Stimulated activated naive B cell treated with anti-CD40 and anti-IgM and Interleukin-4, amounts not matched to agents 10 μg/mL and 1 μg/mL and 100 μg/mL, for 72 hours (primary cell): ENCODE measurements at regions not wholly inside any gene's neighbourhood (a gene's known extent, or its start where the extent isn't known, plus 50 kb on each side); places are given as distances from the start of the nearest gene placed in this dataset.
A peak's percentile ranks its signal among the peaks of the same experiment; 100 is the strongest.
"Not testable (repeated sequence)": the region's sequence is repeated elsewhere in the genome, so short reads cannot be mapped to it uniquely, and the experiment has no call there.

Experiments used
- ATAC-seq, 2 donors: fragments of 150-1000 bp; cut with Tn5 transposase; replicated peaks; 2 replicates each; pipeline ENCODE4 v1.10.0; 2021; ENCODE audit warnings: moderate library complexity in 1 of 2
- DNase-seq: peaks from one replicate; pipeline ENCODE4 v3.0.0; 2021
- H3K27ac Mint-ChIP-seq: one replicate; pipeline ENCODE4 v1.8.0; 2022; ENCODE audit warnings: mild to moderate bottlenecking, mixed read lengths
- H3K27me3 Mint-ChIP-seq, 2 donors: one replicate each; pipeline ENCODE4 v1.8.0; 2022; ENCODE audit warnings: mixed read lengths in 2 of 2
- H3K36me3 Mint-ChIP-seq, 2 donors: one replicate each; pipeline ENCODE4 v1.8.0; 2022; ENCODE audit warnings: mixed read lengths in 2 of 2, mild to moderate bottlenecking in 1 of 2
- H3K4me1 Mint-ChIP-seq, 2 donors: one replicate each; pipeline ENCODE4 v1.8.0; 2022; ENCODE audit warnings: mixed read lengths in 2 of 2, mild to moderate bottlenecking in 1 of 2
- H3K4me3 Mint-ChIP-seq, 2 donors: one replicate each; pipeline ENCODE4 v1.8.0; 2022; ENCODE audit warnings: mild to moderate bottlenecking in 2 of 2, mixed read lengths in 2 of 2, moderate library complexity in 1 of 2
- H3K9me3 Mint-ChIP-seq, 2 donors: one replicate each; pipeline ENCODE4 v1.8.0; 2022; ENCODE audit warnings: mixed read lengths in 2 of 2, mild to moderate bottlenecking in 1 of 2

- peak; percentile 93 for ATAC-seq
- H3K9me3 Mint-ChIP-seq, result no peaks in the 10 kb centered on the region
- H3K4me3 Mint-ChIP-seq, result peak overlapping the region; percentile 42 to 43
- H3K36me3 Mint-ChIP-seq, result no peaks in the 10 kb centered on the region
- peak overlapping the region; percentile 27 for H3K27ac Mint-ChIP-seq
- peaks cover 6 to 12% of the 10 kb centered on the region in 2 donors for H3K27me3 Mint-ChIP-seq
- peak; percentile 27 for DNase-seq
- H3K4me1 Mint-ChIP-seq, result peaks cover 13 to 31% of the 10 kb centered on the region in 2 donors
These were observed 204.7 kb upstream of the EXOC2 start for GRCh38 chr6:897528-898207.

- Mint-ChIP-seq H3K27me3 (peaks cover under 1 to 4% of the 10 kb centered on the region in 2 donors), H3K9me3 (no peaks in the 10 kb centered on the region), H3K27ac (no peak overlapping the region), H3K36me3 (no peaks in the 10 kb centered on the region), H3K4me1 (peaks cover 13 to 31% of the 10 kb centered on the region in 2 donors), H3K4me3 (no peak overlapping the region)
- DNase-seq, result no peak
- ATAC-seq, result no peak
These were observed 201.3 kb upstream of the EXOC2 start for GRCh38 chr6:894274-894673.

GRCh38 chr6:890995-891394 is 198.1 kb upstream of the EXOC2 start:
- no peak for ATAC-seq

GRCh38 chr6:890201-890600 is 197.3 kb upstream of the EXOC2 start:
- Mint-ChIP-seq H3K4me3 (no peak overlapping the region), H3K27me3 (peaks cover 6 to 7% of the 10 kb centered on the region in 2 donors), H3K9me3 (peaks cover 0 to 2% of the 10 kb centered on the region in 2 donors), H3K36me3 (no peaks in the 10 kb centered on the region), H3K27ac (peak overlapping the region; percentile 5), H3K4me1 (no peaks in the 10 kb centered on the region)
- DNase-seq (no peak), ATAC-seq (no peak)

More at GRCh38 chr6:890995-891394, 198.1 kb upstream of the EXOC2 start:
- no peak for DNase-seq
- Mint-ChIP-seq H3K4me1 (peaks cover 0 to under 1% of the 10 kb centered on the region in 2 donors), H3K36me3 (no peaks in the 10 kb centered on the region), H3K27me3 (peaks cover 0 to 7% of the 10 kb centered on the region in 2 donors), H3K9me3 (peaks cover 0 to 2% of the 10 kb centered on the region in 2 donors), H3K4me3 (no peak overlapping the region), H3K27ac (no peak overlapping the region)

GRCh38 chr6:887583-888235 is 194.8 kb upstream of the EXOC2 start:
- no peak for DNase-seq
- Mint-ChIP-seq H3K27me3 (peaks cover 13 to 15% of the 10 kb centered on the region in 2 donors), H3K9me3 (peaks cover 0 to 2% of the 10 kb centered on the region in 2 donors), H3K27ac (no peak overlapping the region), H3K4me3 (no peak overlapping the region), H3K36me3 (no peaks in the 10 kb centered on the region), H3K4me1 (no peaks in the 10 kb centered on the region)
- ATAC-seq, result no peak

- ATAC-seq, H3K27ac Mint-ChIP-seq, H3K4me1 Mint-ChIP-seq, H3K9me3 Mint-ChIP-seq, H3K4me3 Mint-ChIP-seq, H3K36me3 Mint-ChIP-seq, DNase-seq: not testable (repeated sequence)
- peaks cover 21 to 22% of the 10 kb centered on the region in 2 donors for H3K27me3 Mint-ChIP-seq
These were observed 193.2 kb upstream of the EXOC2 start for GRCh38 chr6:886116-886515.

- Mint-ChIP-seq H3K27me3 (peaks cover 25 to 26% of the 10 kb centered on the region in 2 donors), H3K36me3 (no peaks in the 10 kb centered on the region), H3K4me3 (no peak overlapping the region), H3K9me3 (peaks cover 0 to 2% of the 10 kb centered on the region in 2 donors), H3K27ac (no peak overlapping the region), H3K4me1 (no peaks in the 10 kb centered on the region)
- ATAC-seq (no peak), DNase-seq (no peak)
These were observed 192.2 kb upstream of the EXOC2 start for GRCh38 chr6:885051-885590.

GRCh38 chr6:884570-884969 is 191.6 kb upstream of the EXOC2 start:
- DNase-seq (no peak), ATAC-seq (no peak)
- H3K36me3 Mint-ChIP-seq, result no peaks in the 10 kb centered on the region
- H3K27me3 Mint-ChIP-seq, result peaks cover 29% of the 10 kb centered on the region in 2 donors
- H3K4me1 Mint-ChIP-seq, result no peaks in the 10 kb centered on the region
- H3K9me3 Mint-ChIP-seq, result peaks cover 0 to 2% of the 10 kb centered on the region in 2 donors
- H3K27ac Mint-ChIP-seq, result no peak overlapping the region
- no peak overlapping the region for H3K4me3 Mint-ChIP-seq

GRCh38 chr6:882084-882598 is 189.2 kb upstream of the EXOC2 start:
- Mint-ChIP-seq H3K27ac (no peak overlapping the region), H3K4me3 (no peak overlapping the region), H3K36me3 (no peaks in the 10 kb centered on the region), H3K27me3 (peaks cover 45 to 46% of the 10 kb centered on the region in 2 donors), H3K4me1 (no peaks in the 10 kb centered on the region), H3K9me3 (peaks cover 0 to 2% of the 10 kb centered on the region in 2 donors)
- ATAC-seq, result no peak
- no peak for DNase-seq

GRCh38 chr6:878179-878578 is 185.2 kb upstream of the EXOC2 start:
- no peak for ATAC-seq

GRCh38 chr6:875012-875411 is 182.1 kb upstream of the EXOC2 start:
- H3K36me3 Mint-ChIP-seq, result peaks cover 8% of the 10 kb centered on the region in 2 donors
- H3K27me3 Mint-ChIP-seq, result peaks cover 34 to 48% of the 10 kb centered on the region in 2 donors
- peaks cover 8% of the 10 kb centered on the region in 2 donors for H3K9me3 Mint-ChIP-seq
- DNase-seq (no peak), ATAC-seq (no peak)
- no peak overlapping the region for H3K27ac Mint-ChIP-seq
- H3K4me1 Mint-ChIP-seq, result peaks cover 0 to 5% of the 10 kb centered on the region in 2 donors
- H3K4me3 Mint-ChIP-seq, result no peak overlapping the region

More at GRCh38 chr6:878179-878578, 185.2 kb upstream of the EXOC2 start:
- no peak overlapping the region for H3K27ac Mint-ChIP-seq
- H3K27me3 Mint-ChIP-seq, result peaks cover 38 to 51% of the 10 kb centered on the region in 2 donors
- no peak for DNase-seq
- H3K36me3 Mint-ChIP-seq, result peaks cover 0 to under 1% of the 10 kb centered on the region in 2 donors
- H3K4me1 Mint-ChIP-seq, result peaks cover 0 to 5% of the 10 kb centered on the region in 2 donors
- H3K9me3 Mint-ChIP-seq, result no peaks in the 10 kb centered on the region
- no peak overlapping the region for H3K4me3 Mint-ChIP-seq

- no peak for DNase-seq
- Mint-ChIP-seq H3K27ac (no peak overlapping the region), H3K36me3 (peaks cover 8 to 10% of the 10 kb centered on the region in 2 donors), H3K4me3 (no peak overlapping the region), H3K4me1 (peaks cover 0 to 5% of the 10 kb centered on the region in 2 donors), H3K9me3 (peaks cover 8% of the 10 kb centered on the region in 2 donors), H3K27me3 (peaks cover 14 to 44% of the 10 kb centered on the region in 2 donors)
- no peak for ATAC-seq
These were observed 179.7 kb upstream of the EXOC2 start for GRCh38 chr6:872570-873125.

- no peak overlapping the region for H3K27ac Mint-ChIP-seq
- peaks cover 8 to 10% of the 10 kb centered on the region in 2 donors for H3K36me3 Mint-ChIP-seq
- ATAC-seq (peak in 1 of 2 donors; percentile 55), DNase-seq (no peak)
- H3K9me3 Mint-ChIP-seq, result peaks cover 8 to 9% of the 10 kb centered on the region in 2 donors
- H3K4me1 Mint-ChIP-seq, result peaks cover 0 to 5% of the 10 kb centered on the region in 2 donors
- peaks cover 17 to 37% of the 10 kb centered on the region in 2 donors for H3K27me3 Mint-ChIP-seq
- no peak overlapping the region for H3K4me3 Mint-ChIP-seq
These were observed 178.6 kb upstream of the EXOC2 start for GRCh38 chr6:871503-871902.

GRCh38 chr6:870096-870495 is 177.2 kb upstream of the EXOC2 start:
- peaks cover 21 to 31% of the 10 kb centered on the region in 2 donors for H3K27me3 Mint-ChIP-seq
- no peak for DNase-seq
- peaks cover 8 to 10% of the 10 kb centered on the region in 2 donors for H3K36me3 Mint-ChIP-seq
- ATAC-seq, result no peak
- H3K9me3 Mint-ChIP-seq, result peaks cover 8 to 9% of the 10 kb centered on the region in 2 donors
- no peak overlapping the region for H3K27ac Mint-ChIP-seq
- H3K4me3 Mint-ChIP-seq, result no peak overlapping the region
- peaks cover 0 to 5% of the 10 kb centered on the region in 2 donors for H3K4me1 Mint-ChIP-seq
